ENCODE measurements at regions not wholly inside any gene's neighbourhood (a gene's known extent, or its start where the extent isn't known, plus 50 kb on each side); places are given as distances from the start of the nearest gene placed in this dataset.

DNA sequence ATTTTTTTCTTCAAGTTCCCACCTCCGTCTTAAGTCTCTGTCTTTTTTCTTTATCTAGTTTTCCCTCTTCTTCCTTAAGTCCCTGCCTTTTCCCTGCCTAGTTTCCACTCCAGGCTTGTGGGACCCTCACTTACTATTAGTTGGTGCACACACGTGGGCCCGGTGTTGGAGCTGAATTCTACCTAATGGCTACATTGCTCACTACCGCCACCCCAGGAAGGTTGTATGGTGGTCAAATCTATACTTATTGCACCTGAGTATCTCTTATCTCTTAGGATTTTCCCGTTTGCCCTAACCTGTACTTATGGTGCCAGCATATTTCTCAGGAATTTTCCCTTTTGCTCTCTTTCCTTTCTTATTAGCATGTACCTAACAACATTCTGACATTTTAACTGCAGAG is 692.8 kb downstream of the EPM2A start:
- CTCF ChIA-PET = no interaction called here
- Histone ChIP-seq H3K4me1 (ENCODE audit: insufficient read depth, low read length, poor library complexity, severe bottlenecking) (no peaks in the 10 kb centered on the region), H3K27me3 (replicated peaks; ENCODE audit: insufficient read depth, low read depth, low read length, poor library complexity) (no peaks in the 10 kb centered on the region), H3K9me3 (ENCODE audit: low read depth, low read length, poor library complexity, severe bottlenecking) (no peaks in the 10 kb centered on the region), H3K27ac (ENCODE audit: low read depth, low read length, poor library complexity, severe bottlenecking) (no peak overlapping the region), H3K36me3 (ENCODE audit: insufficient read depth, low read length, poor library complexity, severe bottlenecking) (no peaks in the 10 kb centered on the region), H3K4me3 (ENCODE audit: low read depth, low read length, poor library complexity, severe bottlenecking) (no peak overlapping the region)
- intact Hi-C loops (cut with micrococcal nuclease; ENCODE audit: unreplicated experiment) = no loop called here
- DNase-seq (ENCODE audit: low spot score) = no peak
- BruUV-seq (replicated peaks) = no TSS peak
- POLR2A ChIA-PET (ENCODE audit: low non-redundant PET) = no interaction called here
- TF ChIP-seq, protein P1, sequence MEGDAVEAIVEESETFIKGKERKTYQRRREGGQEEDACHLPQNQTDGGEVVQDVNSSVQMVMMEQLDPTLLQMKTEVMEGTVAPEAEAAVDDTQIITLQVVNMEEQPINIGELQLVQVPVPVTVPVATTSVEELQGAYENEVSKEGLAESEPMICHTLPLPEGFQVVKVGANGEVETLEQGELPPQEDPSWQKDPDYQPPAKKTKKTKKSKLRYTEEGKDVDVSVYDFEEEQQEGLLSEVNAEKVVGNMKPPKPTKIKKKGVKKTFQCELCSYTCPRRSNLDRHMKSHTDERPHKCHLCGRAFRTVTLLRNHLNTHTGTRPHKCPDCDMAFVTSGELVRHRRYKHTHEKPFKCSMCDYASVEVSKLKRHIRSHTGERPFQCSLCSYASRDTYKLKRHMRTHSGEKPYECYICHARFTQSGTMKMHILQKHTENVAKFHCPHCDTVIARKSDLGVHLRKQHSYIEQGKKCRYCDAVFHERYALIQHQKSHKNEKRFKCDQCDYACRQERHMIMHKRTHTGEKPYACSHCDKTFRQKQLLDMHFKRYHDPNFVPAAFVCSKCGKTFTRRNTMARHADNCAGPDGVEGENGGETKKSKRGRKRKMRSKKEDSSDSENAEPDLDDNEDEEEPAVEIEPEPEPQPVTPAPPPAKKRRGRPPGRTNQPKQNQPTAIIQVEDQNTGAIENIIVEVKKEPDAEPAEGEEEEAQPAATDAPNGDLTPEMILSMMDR (conservative IDR thresholded peaks at IDR 0.05; ENCODE audit: low read depth, low read length) = peak; percentile 39; the same call in 1 of the 2 replicates
- TF ChIP-seq EZH2 (IDR thresholded peaks at IDR 0.05; ENCODE audit: borderline replicate concordance, low read depth, low read length, poor library complexity, severe bottlenecking) = no peak

DNA sequence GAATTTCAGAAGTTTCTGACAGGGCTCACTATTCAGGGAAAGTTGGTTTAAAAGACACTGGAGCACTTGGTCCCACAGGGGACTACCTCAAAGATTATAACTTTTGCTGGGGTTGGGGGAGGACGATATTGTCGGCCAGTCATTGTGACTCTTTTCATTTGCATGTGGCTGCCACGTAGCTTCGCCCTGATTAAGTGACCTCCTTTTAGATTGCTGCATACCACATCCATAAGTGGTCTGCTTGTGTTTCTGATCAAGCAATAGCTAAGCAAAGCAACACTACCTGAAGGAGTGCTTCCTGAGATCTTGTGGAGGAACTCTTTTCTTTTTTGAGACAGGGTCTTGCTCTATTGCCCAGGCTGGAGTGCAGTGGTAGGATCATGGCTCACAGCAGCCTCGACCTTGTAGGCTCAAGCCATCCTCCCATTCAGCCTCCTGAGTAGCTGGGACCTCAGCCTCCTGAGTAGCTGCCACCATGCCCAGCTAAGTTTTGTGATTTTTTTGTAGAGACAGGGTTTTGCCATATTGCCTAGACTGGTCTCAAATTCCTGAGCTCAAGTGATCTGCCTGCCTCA is 691.3 kb downstream of the EPM2A start:
- H3K4me1 ChIP-seq (ENCODE audit: insufficient read depth, low read length, poor library complexity, severe bottlenecking) = no peaks in the 10 kb centered on the region
- no peak for TF ChIP-seq EZH2 (IDR thresholded peaks at IDR 0.05; ENCODE audit: borderline replicate concordance, low read depth, low read length, poor library complexity, severe bottlenecking)
- TF ChIP-seq, protein P1 (conservative IDR thresholded peaks at IDR 0.05; ENCODE audit: low read depth, low read length) = no peak
- DNase-seq (ENCODE audit: low spot score) = no peak
- BruUV-seq (replicated peaks) = no TSS peak
- no peak overlapping the region for H3K4me3 ChIP-seq (ENCODE audit: low read depth, low read length, poor library complexity, severe bottlenecking)
- H3K27me3 ChIP-seq (replicated peaks; ENCODE audit: insufficient read depth, low read depth, low read length, poor library complexity) = no peaks in the 10 kb centered on the region
- H3K36me3 ChIP-seq (ENCODE audit: insufficient read depth, low read length, poor library complexity, severe bottlenecking) = no peaks in the 10 kb centered on the region
- intact Hi-C loops (cut with micrococcal nuclease; ENCODE audit: unreplicated experiment) = no loop called here
- POLR2A ChIA-PET (ENCODE audit: low non-redundant PET) = no interaction called here
- H3K9me3 ChIP-seq (ENCODE audit: low read depth, low read length, poor library complexity, severe bottlenecking) = no peaks in the 10 kb centered on the region
- CTCF ChIA-PET = no interaction called here
- H3K27ac ChIP-seq (ENCODE audit: low read depth, low read length, poor library complexity, severe bottlenecking) = no peak overlapping the region

DNA sequence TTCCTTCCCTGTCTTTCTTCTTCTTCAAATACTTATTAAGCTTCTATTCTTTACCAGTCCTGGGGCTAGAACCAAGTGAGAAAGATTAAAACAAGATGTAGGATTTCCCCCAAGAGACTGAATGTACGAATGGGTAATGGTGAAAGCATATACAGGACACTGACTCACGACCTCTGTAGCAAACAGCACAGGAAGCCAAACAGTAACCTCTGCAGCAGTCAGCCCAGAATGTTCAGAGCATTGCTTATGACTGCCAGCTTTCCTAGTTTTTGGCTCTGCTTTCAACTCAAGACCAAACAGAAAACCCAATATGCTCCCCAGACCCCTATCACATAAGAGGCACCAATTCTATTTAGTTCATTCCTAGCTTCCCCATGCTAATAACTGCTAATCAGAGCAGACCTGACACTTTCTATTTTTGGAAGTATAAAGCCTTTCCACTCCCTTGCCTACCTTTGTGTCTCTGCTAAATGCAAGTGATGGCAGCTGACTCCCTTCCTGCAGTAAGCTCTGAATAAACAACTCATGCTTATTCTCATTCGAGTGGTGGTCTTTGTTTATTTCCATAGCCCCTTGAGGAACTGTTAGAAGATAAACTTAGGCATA is 690.6 kb downstream of the EPM2A start:
- Histone ChIP-seq H3K4me3 (ENCODE audit: low read depth, low read length, poor library complexity, severe bottlenecking) (no peak overlapping the region), H3K4me1 (ENCODE audit: insufficient read depth, low read length, poor library complexity, severe bottlenecking) (no peaks in the 10 kb centered on the region), H3K27me3 (replicated peaks; ENCODE audit: insufficient read depth, low read depth, low read length, poor library complexity) (no peaks in the 10 kb centered on the region), H3K36me3 (ENCODE audit: insufficient read depth, low read length, poor library complexity, severe bottlenecking) (no peaks in the 10 kb centered on the region), H3K9me3 (ENCODE audit: low read depth, low read length, poor library complexity, severe bottlenecking) (no peaks in the 10 kb centered on the region), H3K27ac (ENCODE audit: low read depth, low read length, poor library complexity, severe bottlenecking) (no peak overlapping the region)
- DNase-seq (ENCODE audit: low spot score) = no peak
- CTCF ChIA-PET = no interaction called here
- no TSS peak for BruUV-seq (replicated peaks)
- intact Hi-C loops (cut with micrococcal nuclease; ENCODE audit: unreplicated experiment) = no loop called here
- POLR2A ChIA-PET (ENCODE audit: low non-redundant PET) = no interaction called here
- TF ChIP-seq EZH2 (IDR thresholded peaks at IDR 0.05; ENCODE audit: borderline replicate concordance, low read depth, low read length, poor library complexity, severe bottlenecking) = no peak
- TF ChIP-seq, protein P1 (conservative IDR thresholded peaks at IDR 0.05; ENCODE audit: low read depth, low read length) = no peak
